ENCODE measurements at regions not wholly inside any gene's neighbourhood (a gene's known extent, or its start where the extent isn't known, plus 50 kb on each side); places are given as distances from the start of the nearest gene placed in this dataset.

GRCh38 chr13:31895691-31896090 lies 135.9 kb upstream of the FRY start:
- Histone ChIP-seq H3K4ac (ENCODE audit: low read depth, low read length) (no peak overlapping the region), H2BK5ac (ENCODE audit: low read depth, low read length, poor library complexity, severe bottlenecking) (no peak overlapping the region), H3K27me3 (ENCODE audit: control insufficient read depth, insufficient read depth, low read length) (peaks cover 4% of the 10 kb centered on the region), H3K23ac (ENCODE audit: low read depth, low read length) (no peak overlapping the region), H4K8ac (ENCODE audit: low read depth in 2 of 2, low read length in 2 of 2) (no peak overlapping the region), H3K9me3 (ENCODE audit: control insufficient read depth, insufficient read depth, low read length) (no peaks in the 10 kb centered on the region), H4K5ac (ENCODE audit: low read depth, low read length) (no peak overlapping the region), H2BK15ac (ENCODE audit: low read depth, low read length) (no peak overlapping the region), H3K36me3 (ENCODE audit: control insufficient read depth, insufficient read depth, low read length) (no peaks in the 10 kb centered on the region), H4K91ac (ENCODE audit: insufficient read depth, low read depth, low read length) (no peak overlapping the region), H4K20me1 (ENCODE audit: insufficient read depth, low read length) (no peaks in the 10 kb centered on the region), H3K9ac (ENCODE audit: low read depth, low read length) (no peak overlapping the region), H3K14ac (replicated peaks; ENCODE audit: low read depth, low read length) (no peak overlapping the region), H3K27ac (ENCODE audit: insufficient read depth, low read length) (no peak overlapping the region), H2AK5ac (ENCODE audit: low read depth, low read length) (no peak overlapping the region), H3K9me1 (ENCODE audit: insufficient read depth, low read length) (peaks cover 3% of the 10 kb centered on the region; the same call in 1 of the 2 replicates), H3K18ac (ENCODE audit: low read depth, low read length) (no peak overlapping the region), H2AK9ac (replicated peaks; ENCODE audit: low read depth, low read length, poor library complexity) (no peak overlapping the region), H3K4me2 (ENCODE audit: low read depth, low read length) (no peak overlapping the region), H2BK120ac (ENCODE audit: low read depth, low read length) (no peak overlapping the region), H3K4me1 (ENCODE audit: control insufficient read depth, insufficient read depth, low read length) (peaks cover 2% of the 10 kb centered on the region; the same call in 1 of the 2 replicates), H3K56ac (ENCODE audit: extremely low read depth, insufficient read depth, low read length) (no peak overlapping the region), H2BK20ac (ENCODE audit: low read depth, low read length) (no peak overlapping the region), H3K79me1 (ENCODE audit: low read depth in 1 of 2, low read length in 2 of 2) (no peaks in the 10 kb centered on the region), H2AFZ (replicated peaks; ENCODE audit: low read length, poor library complexity) (no peak overlapping the region), H3K4me3 (ENCODE audit: insufficient read depth, low read depth, low read length) (no peak overlapping the region)
- no peak for TF ChIP-seq RFX5 (IDR thresholded peaks at IDR 0.05; ENCODE audit: low read depth, low read length)
- no peak for TF ChIP-seq CTCF (conservative IDR thresholded peaks at IDR 0.05; ENCODE audit: low read depth, low read length)
- no peak for TF ChIP-seq MXI1 (IDR thresholded peaks at IDR 0.05; ENCODE audit: borderline replicate concordance, low read depth, low read length)
- no peak for TF ChIP-seq MAZ (IDR thresholded peaks at IDR 0.05; ENCODE audit: borderline replicate concordance, low read depth, low read length)
- TF ChIP-seq RAD21 (IDR thresholded peaks at IDR 0.05; ENCODE audit: low read length), result no peak
- no peak for TF ChIP-seq SMC3 (IDR thresholded peaks at IDR 0.05; ENCODE audit: low read depth, low read length)
- no peak for TF ChIP-seq ELK1 (IDR thresholded peaks at IDR 0.05; ENCODE audit: borderline replicate concordance, low read depth, low read length)
- TF ChIP-seq MAFK (IDR thresholded peaks at IDR 0.05; ENCODE audit: low read depth, low read length), result no peak
- TF ChIP-seq USF2 (IDR thresholded peaks at IDR 0.05; ENCODE audit: low read depth, low read length), result no peak
- no peak for TF ChIP-seq POLR2A (IDR thresholded peaks at IDR 0.05; ENCODE audit: low read depth, low read length)
- TF ChIP-seq FOS (IDR thresholded peaks at IDR 0.05; ENCODE audit: low read depth, low read length), result no peak
- no peak for TF ChIP-seq CHD1 (IDR thresholded peaks at IDR 0.05; ENCODE audit: low read depth, low read length)
- TF ChIP-seq NFE2L2 (IDR thresholded peaks at IDR 0.05; ENCODE audit: low read depth, low read length), result no peak
- TF ChIP-seq CEBPB (IDR thresholded peaks at IDR 0.05; ENCODE audit: low read depth, low read length), result no peak
- in situ Hi-C loops (cut with MboI; ENCODE audit: low sequenced_read_pairs), result no loop called here
- POLR2A ChIA-PET (ENCODE audit: unreplicated experiment), result no interaction called here
- CTCF ChIA-PET, result interaction anchor here (0.6 kb wide), 1 partner anchor 49 kb away, joined by 3 read pairs; no protein-coding TSS in a partner anchor
- DNase-seq (no peak), ATAC-seq (ENCODE audit: low read depth) (no peak)
- BruUV-seq (replicated peaks), result no TSS peak
- 80% methylated on average over 2 of the region's 3 CpGs; no CpG with 5 or more reads in 1 of the 2 experiments for WGBS, 2 experiments (ENCODE audit: extremely low coverage in 2 of 2, insufficient read length in 1 of 2)
- intact Hi-C loops (cut with micrococcal nuclease), result no loop called here
- dilution Hi-C loops (cut with HindIII; ENCODE audit: low sequenced_read_pairs, unreplicated experiment), result no loop called here
